ENCODE measurements at regions not wholly inside any gene's neighbourhood (a gene's known extent, or its start where the extent isn't known, plus 50 kb on each side); places are given as distances from the start of the nearest gene placed in this dataset.

- H3K36me3 ChIP-seq (ENCODE audit: control insufficient read depth in 4 of 4, insufficient read depth in 4 of 4, low read length in 4 of 4) = no peaks in the 10 kb centered on the region
- H3K4me1 ChIP-seq (ENCODE audit: control insufficient read depth in 5 of 5, insufficient read depth in 5 of 5, low read length in 5 of 5) = peaks cover 0 to 2% (median 0%) of the 10 kb centered on the region in 5 donors
- H3K27ac ChIP-seq (ENCODE audit: low read depth in 1 of 2, low read length in 1 of 2) = no peak overlapping the region
- ATAC-seq (ENCODE audit: insufficient read depth, low FRiP score) = no peak
- H3K4me3 ChIP-seq = no peak overlapping the region
- peaks cover 0 to 7% (median 0%) of the 10 kb centered on the region in 4 donors for H3K9me3 ChIP-seq (ENCODE audit: control insufficient read depth in 4 of 4, insufficient read depth in 3 of 4, low read length in 3 of 4)
- WGBS, 2 donors = 96 to 97% methylated on average over 15 of the region's 15 CpGs
- TF ChIP-seq CTCF (IDR thresholded peaks at IDR 0.05; ENCODE audit: control extremely low read depth, extremely low read depth) = no peak
- peaks cover 0 to 2% (median 0%) of the 10 kb centered on the region in 3 donors for H3K27me3 ChIP-seq (ENCODE audit: control insufficient read depth in 3 of 3, insufficient read depth in 3 of 3, low read length in 2 of 3)
- DNase-seq = no peak
- H3K9ac ChIP-seq (ENCODE audit: insufficient read depth in 1 of 2, low read length in 2 of 2) = no peak overlapping the region
Observed at GRCh38 chr2:199660167-199660566, 190.8 kb downstream of the FTCDNL1 start.

- H3K4me3 ChIP-seq = peak overlapping the region; percentile 13
- TF ChIP-seq CTCF (IDR thresholded peaks at IDR 0.05; ENCODE audit: control extremely low read depth, extremely low read depth) = no peak
- peaks cover 0 to 2% (median 0%) of the 10 kb centered on the region in 5 donors for H3K4me1 ChIP-seq (ENCODE audit: control insufficient read depth in 5 of 5, insufficient read depth in 5 of 5, low read length in 5 of 5)
- peaks cover 0 to 2% (median 0%) of the 10 kb centered on the region in 3 donors for H3K27me3 ChIP-seq (ENCODE audit: control insufficient read depth in 3 of 3, insufficient read depth in 3 of 3, low read length in 2 of 3)
- no peak overlapping the region for H3K9ac ChIP-seq (ENCODE audit: insufficient read depth in 1 of 2, low read length in 2 of 2)
- no peaks in the 10 kb centered on the region for H3K36me3 ChIP-seq (ENCODE audit: control insufficient read depth in 4 of 4, insufficient read depth in 4 of 4, low read length in 4 of 4)
- no peak overlapping the region for H3K27ac ChIP-seq (ENCODE audit: low read depth in 1 of 2, low read length in 1 of 2)
- WGBS, 2 donors = 1 to 3% methylated on average over 39 of the region's 39 CpGs
- no peak for ATAC-seq (ENCODE audit: insufficient read depth, low FRiP score)
- peaks cover 0 to 7% (median 1%) of the 10 kb centered on the region in 4 donors for H3K9me3 ChIP-seq (ENCODE audit: control insufficient read depth in 4 of 4, insufficient read depth in 3 of 4, low read length in 3 of 4)
- peak; percentile 65 to 82 (median 73) for DNase-seq
Observed at GRCh38 chr2:199659207-199659606, 191.8 kb downstream of the FTCDNL1 start.

GRCh38 chr2:199646439-199646838 is 188.7 kb upstream of the SATB2 start:
- Histone ChIP-seq H3K4me3 (no peak overlapping the region), H3K9ac (ENCODE audit: insufficient read depth in 1 of 2, low read length in 2 of 2) (no peak overlapping the region), H3K27ac (ENCODE audit: low read depth in 1 of 2, low read length in 1 of 2) (no peak overlapping the region), H3K36me3 (ENCODE audit: control insufficient read depth in 4 of 4, insufficient read depth in 4 of 4, low read length in 4 of 4) (no peaks in the 10 kb centered on the region), H3K4me1 (ENCODE audit: control insufficient read depth in 5 of 5, insufficient read depth in 5 of 5, low read length in 5 of 5) (no peaks in the 10 kb centered on the region), H3K9me3 (ENCODE audit: control insufficient read depth in 4 of 4, insufficient read depth in 3 of 4, low read length in 3 of 4) (no peaks in the 10 kb centered on the region), H3K27me3 (ENCODE audit: control insufficient read depth in 3 of 3, insufficient read depth in 3 of 3, low read length in 2 of 3) (peaks cover 0 to 3% (median 0%) of the 10 kb centered on the region in 3 donors)
- DNase-seq (no peak), ATAC-seq (ENCODE audit: insufficient read depth, low FRiP score) (no peak)
- WGBS, 2 donors = 81 to 90% methylated on average over 2 of the region's 2 CpGs
- TF ChIP-seq CTCF (IDR thresholded peaks at IDR 0.05; ENCODE audit: control extremely low read depth, extremely low read depth) = no peak

- H3K27ac ChIP-seq (ENCODE audit: low read depth in 1 of 2, low read length in 1 of 2) = no peak overlapping the region
- no peaks in the 10 kb centered on the region for H3K36me3 ChIP-seq (ENCODE audit: control insufficient read depth in 4 of 4, insufficient read depth in 4 of 4, low read length in 4 of 4)
- TF ChIP-seq CTCF (IDR thresholded peaks at IDR 0.05; ENCODE audit: control extremely low read depth, extremely low read depth) = no peak
- no peak overlapping the region for H3K4me3 ChIP-seq
- H3K9ac ChIP-seq (ENCODE audit: insufficient read depth in 1 of 2, low read length in 2 of 2) = no peak overlapping the region
- WGBS, 2 donors = 51 to 71% methylated on average over 4 of the region's 4 CpGs
- ATAC-seq (ENCODE audit: insufficient read depth, low FRiP score) = no peak
- no peaks in the 10 kb centered on the region for H3K9me3 ChIP-seq (ENCODE audit: control insufficient read depth in 4 of 4, insufficient read depth in 3 of 4, low read length in 3 of 4)
- H3K27me3 ChIP-seq (ENCODE audit: control insufficient read depth in 3 of 3, insufficient read depth in 3 of 3, low read length in 2 of 3) = peaks cover 0 to 22% (median 10%) of the 10 kb centered on the region in 3 donors
- H3K4me1 ChIP-seq (ENCODE audit: control insufficient read depth in 5 of 5, insufficient read depth in 5 of 5, low read length in 5 of 5) = no peaks in the 10 kb centered on the region
- peak in 2 of 3 donors; percentile 18 to 57 for DNase-seq
Observed at GRCh38 chr2:199631129-199631528, 173.4 kb upstream of the SATB2 start.
